HCT116 (cell line): ENCODE measurements at regions not wholly inside any gene's neighbourhood (a gene's known extent, or its start where the extent isn't known, plus 50 kb on each side); places are given as distances from the start of the nearest gene placed in this dataset.

Source experiments
- ATAC-seq: fragments of 200-7000 bp; cut with Tn5 transposase; 2 replicates; pipeline ENCODE4 v1.9.1; 2020; ENCODE audit warnings: mild to moderate bottlenecking, moderate library complexity
- BruUV-seq: library from RNA; stranded (reverse); fragments of 400-500 nt; replicated peaks from 2 replicates; lab custom pipeline; 2021; lab: Mats Ljungman, UMichigan
- CTCF ChIA-PET: fragments of 300-600 bp; sonication (Branson Sonifier 250); formaldehyde crosslinking; loops from one replicate; lab custom pipeline; 2021; ENCODE audit warnings: antibody characterized with exemption; lab: Charles Lee
- POLR2A ChIA-PET: fragments of 300-600, 350-600 bp; sonication (Branson Sonifier 250); formaldehyde crosslinking; loops from one replicate; lab custom pipeline; 2021; ENCODE audit warnings: antibody characterized with exemption; lab: Charles Lee
- RAD21 ChIA-PET, 2 experiments: fragments of 300-600 bp; sonication (Branson Sonifier 250); formaldehyde crosslinking; loops; one replicate each; lab custom pipeline; 2023; ENCODE audit warnings: low total read pairs in 2 of 2; ENCODE audit not compliant: uncharacterized antibody in 2 of 2, unreplicated experiment in 2 of 2, low non-redundant PET in 1 of 2; lab: Charles Lee
- DNase-seq: peaks from one replicate; pipeline ENCODE4 v3.0.0-alpha.2; 2010; ENCODE audit warnings: low read depth, low spot score
- H2AFZ ChIP-seq: fragments of 200-600 bp; shearing (Covaris generic), sonication (generic); 2 replicates; pipeline ENCODE4 v1.6.1; 2017; ENCODE audit warnings: low read depth, mixed run types, mixed read lengths, antibody characterized with exemption, low read length; ENCODE audit not compliant: poor library complexity, severe bottlenecking
- H3K27ac ChIP-seq: 2 replicates; pipeline ENCODE4 v1.5.1; 2012; ENCODE audit warnings: low read depth, low read length
- H3K27me3 ChIP-seq: fragments of 200-600 bp; sonication (generic); 2 replicates; pipeline ENCODE4 v1.6.1; 2016; ENCODE audit warnings: mixed run types, low read length, mixed read lengths; ENCODE audit not compliant: insufficient read depth
- H3K36me3 ChIP-seq, 2 experiments: fragments of 200-500 bp in 1 of 2; fragments of 200-600 bp in 1 of 2; sonication (Bioruptor generic) in 1 of 2; sonication (generic) in 1 of 2; 2 replicates each; pipeline versions ENCODE4 v1.5.1 to v1.6.1; 2014 to 2016; ENCODE audit warnings: low read length in 2 of 2, inconsistent platforms in 1 of 2, mixed read lengths in 1 of 2, mixed run types in 1 of 2; ENCODE audit not compliant: insufficient read depth in 2 of 2, control insufficient read depth in 1 of 2
- H3K4me1 ChIP-seq, 2 experiments: fragments of 200-600 bp in 1 of 2; sonication (generic) in 1 of 2; 2 replicates each; pipeline versions ENCODE4 v1.5.1 to v1.6.1; 2012 to 2017; ENCODE audit warnings: low read length in 2 of 2, inconsistent platforms in 1 of 2, mild to moderate bottlenecking in 1 of 2, mixed read lengths in 1 of 2, mixed run types in 1 of 2, moderate library complexity in 1 of 2; ENCODE audit not compliant: insufficient read depth in 2 of 2, control insufficient read depth in 1 of 2
- H3K4me2 ChIP-seq: fragments of 200-600 bp; sonication (generic); 2 replicates; pipeline ENCODE4 v1.6.1; 2017; ENCODE audit warnings: mixed run types, low read length, mixed read lengths
- H3K4me3 ChIP-seq, 2 experiments: fragments of 200-600 bp in 1 of 2; sonication (generic) in 1 of 2; replicated peaks in 1 of 2; 2 replicates each; pipeline ENCODE4 v1.5.1; 2011 to 2016; ENCODE audit warnings: low read length in 2 of 2, control low read depth in 1 of 2, low read depth in 1 of 2, mild to moderate bottlenecking in 1 of 2, mixed read lengths in 1 of 2, mixed run types in 1 of 2
- H3K79me2 ChIP-seq: fragments of 200-600 bp; sonication (generic); 2 replicates; pipeline ENCODE4 v1.6.1; 2017; ENCODE audit warnings: mild to moderate bottlenecking, mixed run types, low read length, moderate library complexity, mixed read lengths; ENCODE audit not compliant: insufficient read depth
- H3K9ac ChIP-seq: fragments of 200-600 bp; sonication (generic); 2 replicates; pipeline ENCODE4 v1.6.1; 2016; ENCODE audit warnings: low read length, mixed read lengths
- H3K9me2 ChIP-seq: fragments of 200-600 bp; sonication (generic), shearing (Covaris generic); 2 replicates; pipeline ENCODE4 v1.6.1; 2017; ENCODE audit warnings: mixed run types, mild to moderate bottlenecking, moderate library complexity; ENCODE audit not compliant: insufficient read depth
- H3K9me3 ChIP-seq, 2 experiments: fragments of 200-500 bp in 1 of 2; fragments of 200-600 bp in 1 of 2; sonication (Bioruptor generic) in 1 of 2; sonication (generic) in 1 of 2; 2 replicates each; pipeline ENCODE4 v1.6.1; 2014 to 2017; ENCODE audit warnings: low read length in 2 of 2, mixed read lengths in 2 of 2, inconsistent platforms in 1 of 2, low read depth in 1 of 2, mild to moderate bottlenecking in 1 of 2, mixed run types in 1 of 2, moderate library complexity in 1 of 2; ENCODE audit not compliant: control insufficient read depth in 1 of 2, insufficient read depth in 1 of 2
- H4K20me1 ChIP-seq: fragments of 200-600 bp; sonication (generic), shearing (Covaris generic); 2 replicates; pipeline ENCODE4 v1.6.1; 2017; ENCODE audit warnings: mixed run types, mild to moderate bottlenecking, moderate library complexity; ENCODE audit not compliant: insufficient read depth
- CBX3 ChIP-seq: IDR thresholded peaks from 2 replicates; pipeline ENCODE4 v1.6.1; 2012; ENCODE audit warnings: low read depth
- CTCF ChIP-seq, 3 experiments: fragments of 200-600 bp in 1 of 3; sonication (generic) in 1 of 3; IDR thresholded peaks in 2 of 3; conservative IDR thresholded peaks in 1 of 3; 2 replicates each; pipeline ENCODE4 v1.5.1; 2012 to 2017; ENCODE audit warnings: low read depth in 2 of 3, low read length in 2 of 3, antibody characterized with exemption in 1 of 3, borderline replicate concordance in 1 of 3, control low read depth in 1 of 3, mild to moderate bottlenecking in 1 of 3, mixed read lengths in 1 of 3, mixed run types in 1 of 3, moderate library complexity in 1 of 3; ENCODE audit not compliant: insufficient read depth in 1 of 3
- EGR1 ChIP-seq: IDR thresholded peaks from 2 replicates; pipeline ENCODE4 v1.6.1; 2012; ENCODE audit warnings: low read depth
- RAD21 ChIP-seq: IDR thresholded peaks from 2 replicates; pipeline ENCODE4 v1.6.1; 2012; ENCODE audit warnings: low read depth, mild to moderate bottlenecking
- REST ChIP-seq: IDR thresholded peaks from 2 replicates; pipeline ENCODE4 v1.6.1; 2012; ENCODE audit warnings: low read depth
- TCF7L2 ChIP-seq: IDR thresholded peaks from 2 replicates; pipeline ENCODE4 v1.7.0; 2011; ENCODE audit warnings: borderline replicate concordance, inconsistent platforms; ENCODE audit not compliant: insufficient read depth, insufficient read length; ENCODE audit errors: extremely low read depth
- ZFX ChIP-seq: fragments of 450-650 bp; IDR thresholded peaks from 2 replicates; pipeline ENCODE4 v1.6.1; 2017
- ZNF274 ChIP-seq: fragments of 200-500 bp; sonication (Bioruptor generic); IDR thresholded peaks from 2 replicates; pipeline ENCODE4 v1.6.1; 2014; ENCODE audit warnings: mild to moderate bottlenecking, low read depth, low read length, inconsistent platforms
- intact Hi-C: fragments of 100-400 bp; cut with micrococcal nuclease; formaldehyde crosslinking; loops from 2 replicates; pipeline ENCODE4 v1.10.0; 2022

GRCh38 chr11:116605543-116606459 is 167.0 kb downstream of the BUD13 start:
- H3K9ac ChIP-seq: no peak overlapping the region
- ATAC-seq (peak; percentile 95), DNase-seq (peak; percentile 32)
- H3K27me3 ChIP-seq: peaks cover 7% of the 10 kb centered on the region; the same call in 1 of the 2 replicates
- H3K27ac ChIP-seq: no peak overlapping the region
- no peak overlapping the region for H3K4me2 ChIP-seq
- POLR2A ChIA-PET: no interaction called here
- H3K4me1 ChIP-seq: peaks cover 0 to 5% of the 10 kb centered on the region in 2 experiments; a peak in 1 of 4 replicates
- H3K9me2 ChIP-seq: no peaks in the 10 kb centered on the region
- no peaks in the 10 kb centered on the region for H3K9me3 ChIP-seq
- H2AFZ ChIP-seq: no peak overlapping the region
- H3K36me3 ChIP-seq: no peaks in the 10 kb centered on the region
- RAD21 ChIA-PET: no interaction called here
- H3K79me2 ChIP-seq: no peaks in the 10 kb centered on the region
- CTCF ChIA-PET: no interaction called here
- H3K4me3 ChIP-seq: no peak overlapping the region
- no peaks in the 10 kb centered on the region for H4K20me1 ChIP-seq
- intact Hi-C loops: no loop called here
- no TSS peak for BruUV-seq
- peak; percentile 42; the same call in 1 of the 2 replicates for TF ChIP-seq CBX3
- peak; percentile 39; the same call in 1 of the 2 replicates for TF ChIP-seq RAD21
- TF ChIP-seq CTCF (IDR thresholded peaks at IDR 0.05 in 2 of 3, conservative IDR thresholded peaks at IDR 0.05 in 1 of 3; ENCODE audit: borderline replicate concordance in 1 of 3, insufficient read depth in 1 of 3, low read depth in 2 of 3, low read length in 2 of 3): peak; percentile 21 to 73 (median 63); a peak in 4 of 6 replicates
- TF ChIP-seq ZNF274: no peak
- no peak for TF ChIP-seq TCF7L2
- peak; percentile 96 for TF ChIP-seq REST
- no peak for TF ChIP-seq EGR1
- TF ChIP-seq ZFX: no peak
